GM21529 (cell line): ENCODE measurements at regions not wholly inside any gene's neighbourhood (a gene's known extent, or its start where the extent isn't known, plus 50 kb on each side); places are given as distances from the start of the nearest gene placed in this dataset.
"Not testable (repeated sequence)": the region's sequence is repeated elsewhere in the genome, so short reads cannot be mapped to it uniquely, and the experiment has no call there.

Experiments
- ATAC-seq: cut with Tn5 transposase; IDR thresholded peaks from one replicate; pipeline ENCODE4 v1.9.1; 2021; ENCODE audit not compliant: unreplicated experiment

DNA sequence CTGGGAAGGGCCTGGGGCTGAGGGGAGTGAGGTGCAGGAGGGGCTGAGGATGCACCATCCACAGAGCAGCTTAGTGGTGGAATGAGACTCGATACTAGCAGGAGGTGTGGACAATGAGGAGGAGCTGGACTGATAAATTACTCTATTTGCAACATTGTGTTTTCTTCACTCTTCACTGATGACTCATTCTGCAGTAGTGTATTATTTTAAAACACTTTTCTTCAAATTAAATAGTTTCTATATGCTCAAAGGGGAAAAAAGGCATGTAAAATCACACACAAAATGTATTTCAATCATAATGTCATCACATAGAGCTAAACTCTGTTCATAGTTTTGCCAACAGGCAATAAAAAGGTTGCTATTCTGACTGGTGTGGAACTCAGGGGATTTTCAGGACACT lies 467.0 kb upstream of the CTSO start:
- ATAC-seq, result no peak

DNA sequence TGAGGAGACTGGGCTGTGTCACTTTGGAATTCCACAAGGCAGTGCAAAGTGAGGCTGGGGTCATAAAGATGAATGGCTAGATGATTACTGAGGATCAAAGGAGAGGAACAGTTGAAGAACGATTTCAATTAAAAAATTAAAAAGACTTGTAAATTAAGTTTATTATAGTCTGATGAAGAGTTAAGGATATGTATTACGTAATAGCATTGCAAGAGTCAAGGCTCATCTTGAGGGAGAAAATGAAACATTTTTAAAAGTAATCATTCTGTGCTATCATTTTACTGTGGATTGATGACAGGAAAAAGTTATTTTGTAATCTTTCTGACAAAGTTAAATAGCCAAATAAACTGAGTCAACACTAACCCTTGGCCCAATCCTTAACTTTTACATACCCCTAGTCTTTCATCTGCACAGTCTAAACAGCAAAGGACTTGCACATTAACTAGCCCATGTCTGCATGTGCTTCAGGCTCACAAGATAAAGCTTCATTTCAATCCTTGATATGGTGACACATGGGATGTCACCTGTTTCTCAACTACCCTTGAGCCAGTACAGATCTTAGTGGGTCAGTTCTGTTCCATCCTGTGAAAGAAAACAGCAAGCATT lies 465.5 kb upstream of the CTSO start:
- ATAC-seq, result no peak

DNA sequence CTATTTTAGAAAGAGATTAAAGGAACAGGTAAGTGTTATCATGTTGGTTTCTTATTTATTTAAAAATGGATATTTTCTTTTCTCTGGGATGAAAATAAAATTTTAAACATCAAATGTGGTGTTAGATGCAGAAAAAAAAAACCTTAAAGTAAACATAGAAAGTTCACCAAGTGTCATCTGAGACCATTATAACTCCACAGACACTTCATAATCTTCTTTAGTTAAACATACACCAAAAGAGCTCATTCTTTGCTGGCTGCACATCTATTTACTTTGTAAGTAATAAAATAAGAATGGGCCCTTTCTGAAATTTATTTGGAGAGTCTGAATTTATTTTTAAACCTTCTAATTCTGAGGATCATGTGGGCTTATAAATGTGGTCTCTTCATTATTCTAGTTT lies 460.7 kb upstream of the CTSO start:
- no peak for ATAC-seq

DNA sequence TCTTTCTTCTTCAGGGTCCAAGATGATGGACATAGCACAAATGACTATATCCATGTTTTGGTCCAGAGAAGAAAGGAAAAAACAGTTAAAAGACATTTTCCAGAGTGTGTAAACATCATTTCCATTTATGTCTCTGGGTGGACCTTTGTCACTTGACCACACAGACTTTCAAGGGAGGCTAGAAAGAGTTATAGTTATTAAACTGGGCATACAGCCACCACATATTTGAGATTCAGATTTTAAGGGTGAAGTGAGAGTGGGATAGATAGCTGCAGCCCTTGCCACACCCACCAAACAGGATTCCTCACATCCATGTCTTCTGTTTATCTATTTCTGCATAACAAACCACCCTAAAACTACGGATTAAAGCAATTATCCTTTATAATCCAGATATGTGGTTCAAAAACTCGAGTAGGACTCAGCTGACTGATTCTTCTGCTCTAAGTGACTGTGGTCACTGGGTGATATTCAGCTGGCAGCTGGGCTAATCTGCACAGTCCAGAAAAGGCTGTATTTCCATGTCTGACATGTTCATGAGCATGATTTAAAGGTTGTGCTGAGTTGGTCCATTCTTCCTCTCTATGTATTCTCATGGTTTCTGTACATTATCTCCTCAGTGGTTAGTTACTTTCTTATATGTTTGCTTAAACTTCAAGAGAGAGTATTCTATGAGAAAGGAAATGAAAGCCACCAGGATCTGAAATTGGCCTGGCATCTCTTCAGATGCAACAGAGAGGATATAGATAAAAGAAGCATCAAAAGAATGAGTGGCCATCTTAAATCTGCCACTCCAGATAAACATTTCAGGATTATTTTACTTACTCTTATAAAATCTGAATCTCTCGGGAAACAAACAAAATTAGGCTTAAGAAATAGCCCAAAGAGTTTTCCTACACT lies 459.8 kb upstream of the CTSO start:
- ATAC-seq, result no peak

DNA sequence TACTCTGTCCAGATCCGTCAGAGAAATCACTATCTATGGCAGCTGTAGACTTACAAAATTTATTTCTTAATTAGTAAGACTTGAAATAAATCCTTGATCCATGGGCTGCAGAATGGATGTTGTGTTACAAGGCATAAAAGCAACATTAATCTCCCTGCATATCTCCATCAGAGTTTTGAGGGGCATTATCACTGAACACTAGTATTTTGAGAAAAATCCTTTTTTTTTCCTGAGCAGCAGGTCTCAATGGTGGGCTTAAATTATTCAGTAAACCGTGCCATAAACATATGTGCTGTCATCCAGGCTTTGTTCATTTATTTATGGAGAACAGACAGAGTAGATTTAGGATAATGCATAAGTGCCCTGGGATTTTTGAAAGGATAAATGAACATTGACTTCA lies 457.9 kb upstream of the CTSO start:
- ATAC-seq, result no peak

DNA sequence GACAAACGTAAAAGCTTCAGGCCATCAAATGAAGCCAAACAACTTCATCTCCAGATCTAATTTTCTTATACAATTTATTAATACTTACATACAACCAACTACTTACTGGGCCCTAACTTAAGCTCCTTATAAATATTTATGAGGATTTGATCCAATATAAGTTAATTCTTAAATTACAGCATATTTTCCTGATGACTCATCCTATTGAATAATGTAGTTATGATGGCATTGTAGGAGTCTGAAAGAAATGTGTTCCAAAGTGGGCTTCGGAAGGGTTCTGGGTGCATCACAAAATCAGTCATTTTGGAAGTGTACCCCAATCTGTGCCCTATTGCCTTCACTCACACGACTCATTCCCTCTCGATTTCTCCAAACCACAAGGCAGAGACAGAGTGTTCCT lies 455.1 kb upstream of the CTSO start:
- no peak for ATAC-seq

DNA sequence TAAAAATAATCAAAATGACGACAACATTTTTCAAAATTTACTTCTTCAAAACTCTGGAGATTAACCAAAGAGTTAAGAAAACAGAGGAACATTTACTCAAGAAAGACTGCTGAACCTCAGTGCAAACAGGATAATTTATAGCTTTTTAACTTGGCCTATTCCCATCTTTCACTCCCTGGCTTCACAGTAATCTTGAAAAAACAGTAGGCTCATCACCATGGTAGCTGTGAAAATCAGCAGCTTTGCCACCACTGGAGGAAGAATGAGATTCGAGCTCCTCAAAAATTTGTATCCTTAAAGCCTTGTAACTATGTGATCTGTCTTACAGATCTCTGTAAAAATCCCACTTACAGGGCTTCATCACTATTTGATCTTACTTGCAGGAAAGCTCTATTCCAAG lies 447.7 kb upstream of the CTSO start:
- no peak for ATAC-seq

DNA sequence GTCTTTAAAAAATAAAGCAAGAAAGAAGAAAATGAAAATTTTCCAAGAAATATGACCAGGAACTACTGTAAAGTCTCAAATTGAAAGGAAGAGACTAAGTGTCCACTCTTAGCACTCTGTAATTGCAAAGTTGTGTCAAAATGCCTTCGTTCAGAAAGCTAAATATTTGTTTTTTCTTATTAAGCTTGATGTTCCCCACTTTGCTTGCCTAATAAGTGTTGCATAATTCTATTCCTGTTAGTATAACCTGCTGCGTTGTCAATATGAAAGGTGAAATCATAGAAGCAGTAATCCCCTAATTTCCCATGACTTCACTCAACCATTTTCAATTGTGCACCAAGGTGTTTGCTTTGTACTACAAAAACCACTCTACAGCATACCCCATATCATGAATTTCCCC lies 442.9 kb upstream of the CTSO start:
- ATAC-seq, result no peak

DNA sequence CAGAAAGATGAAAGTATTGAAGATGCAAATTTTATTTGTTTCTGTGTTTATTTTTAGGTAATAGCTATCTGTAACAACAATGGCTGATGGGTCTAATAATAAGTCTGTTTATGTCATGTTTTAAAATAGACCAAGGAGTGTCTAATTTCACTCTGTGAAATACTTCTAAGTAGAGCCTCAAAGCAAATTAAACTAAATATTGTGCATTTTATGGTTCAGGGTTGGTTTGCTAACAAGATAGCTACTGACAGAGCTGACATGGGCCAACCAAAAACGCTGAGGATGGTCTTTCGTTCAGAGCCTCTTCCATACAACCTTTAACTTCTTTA lies 437.6 kb upstream of the CTSO start:
- no peak for ATAC-seq

DNA sequence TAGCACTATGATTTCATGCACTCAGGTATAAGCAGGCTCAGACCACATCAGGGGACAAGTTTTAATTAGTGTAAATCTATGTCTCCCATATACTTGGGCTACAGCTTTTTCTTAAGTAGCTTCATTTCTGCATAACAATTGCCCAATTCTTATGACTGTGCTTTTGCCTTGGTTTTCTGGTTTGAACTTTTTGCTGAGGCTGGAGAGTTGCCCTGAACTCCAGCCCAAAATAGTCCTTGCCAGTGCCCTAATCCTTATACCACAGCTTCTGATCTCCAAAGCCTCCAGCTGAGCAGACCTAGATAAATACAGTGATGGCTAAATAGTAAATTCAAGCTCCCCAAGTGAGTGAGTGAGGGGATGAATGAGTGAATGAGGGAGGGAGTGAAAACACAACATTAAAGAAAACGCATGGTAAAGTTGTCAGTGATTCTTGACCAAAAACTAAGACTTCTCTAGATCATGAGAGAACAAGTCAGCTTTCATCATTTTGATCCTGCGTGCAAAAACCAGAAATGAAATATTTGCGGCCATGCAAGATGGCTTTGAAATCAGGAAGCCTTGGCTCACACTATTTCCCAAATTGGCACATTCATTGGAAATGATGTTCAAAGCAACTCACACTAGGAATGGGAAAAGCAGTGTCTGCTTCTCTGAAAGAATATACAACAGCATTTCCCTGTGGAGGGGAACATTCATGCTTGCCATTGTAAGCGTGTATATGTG lies 437.1 kb upstream of the CTSO start:
- ATAC-seq, result no peak

DNA sequence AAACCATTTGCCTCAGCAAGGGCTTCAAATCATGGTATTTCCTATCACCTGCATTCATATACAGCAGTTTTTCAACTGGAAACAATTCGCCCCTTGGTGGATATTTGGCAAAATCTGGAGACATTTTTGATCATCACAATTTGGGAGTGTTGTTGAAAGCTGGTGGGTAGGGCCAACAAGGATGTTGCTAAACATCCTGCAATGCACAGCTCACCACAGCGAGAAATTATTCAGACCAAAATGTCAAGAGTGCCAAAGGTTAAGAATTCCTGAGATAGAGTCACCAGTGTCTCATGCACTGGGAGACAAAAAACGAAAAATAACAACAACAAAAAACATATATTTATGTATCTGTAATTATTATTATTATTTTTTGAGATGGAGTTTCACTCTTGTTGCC lies 435.2 kb upstream of the CTSO start:
- no peak for ATAC-seq

DNA sequence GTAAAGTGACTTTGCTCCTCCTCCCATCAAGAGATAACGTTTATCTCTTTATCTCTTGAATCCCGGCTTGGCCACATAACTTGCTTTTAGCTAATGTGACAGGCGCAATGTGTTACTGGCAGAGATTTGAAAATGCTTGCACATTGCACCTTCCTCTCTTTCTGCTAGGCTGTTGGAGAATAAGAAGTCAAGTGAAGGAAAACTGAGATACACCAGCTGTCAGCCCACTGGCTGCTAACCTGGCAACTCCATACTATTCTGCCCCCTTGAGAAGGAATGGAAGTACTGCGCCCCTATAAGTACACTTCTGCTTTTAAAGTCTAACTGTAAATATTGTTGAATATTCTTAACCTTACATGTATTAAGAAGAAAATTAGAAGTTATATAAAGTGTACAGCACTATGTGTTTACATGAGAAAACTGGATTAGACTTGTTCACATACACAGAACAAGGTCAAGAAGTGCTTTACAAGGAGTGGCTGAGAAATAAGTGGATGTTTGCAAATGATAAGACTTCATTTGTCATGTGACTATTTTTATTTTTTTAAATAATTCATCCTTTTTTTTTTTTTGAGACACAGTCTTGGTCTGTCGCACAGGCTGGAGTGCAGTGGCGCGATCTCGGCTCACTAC lies 424.5 kb upstream of the CTSO start:
- ATAC-seq, result peak; percentile 57

DNA sequence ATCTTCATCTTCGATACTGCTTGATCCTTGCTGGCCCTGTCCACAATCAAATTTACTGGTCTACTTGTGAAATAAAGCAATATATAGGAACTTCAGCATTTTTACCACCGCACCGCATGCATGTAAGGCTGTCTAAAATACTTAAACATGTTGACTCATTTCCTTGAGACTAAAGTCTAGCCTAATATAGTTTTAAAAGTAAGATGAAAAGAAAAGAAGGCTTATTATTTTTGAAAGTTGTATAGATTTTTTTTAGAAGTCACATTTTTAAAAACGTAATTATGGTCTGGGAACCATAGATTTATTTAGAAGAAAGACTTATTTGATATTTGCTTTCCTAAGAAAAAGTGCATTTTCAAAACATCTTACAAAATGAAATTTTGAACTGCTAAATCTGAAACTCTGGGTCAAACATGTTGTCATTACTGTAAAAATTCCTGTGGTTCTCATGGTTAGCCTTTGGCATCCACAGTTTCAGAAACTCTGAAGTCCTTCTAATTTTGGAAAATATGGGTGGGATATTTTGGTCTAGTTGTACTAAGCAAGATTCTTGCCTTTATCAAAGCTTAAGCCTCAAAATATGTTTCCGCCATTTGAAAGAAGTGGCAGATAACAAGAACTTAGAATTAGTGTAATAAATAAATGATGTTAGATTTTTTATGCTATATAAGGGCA lies 423.5 kb upstream of the CTSO start:
- no peak for ATAC-seq

DNA sequence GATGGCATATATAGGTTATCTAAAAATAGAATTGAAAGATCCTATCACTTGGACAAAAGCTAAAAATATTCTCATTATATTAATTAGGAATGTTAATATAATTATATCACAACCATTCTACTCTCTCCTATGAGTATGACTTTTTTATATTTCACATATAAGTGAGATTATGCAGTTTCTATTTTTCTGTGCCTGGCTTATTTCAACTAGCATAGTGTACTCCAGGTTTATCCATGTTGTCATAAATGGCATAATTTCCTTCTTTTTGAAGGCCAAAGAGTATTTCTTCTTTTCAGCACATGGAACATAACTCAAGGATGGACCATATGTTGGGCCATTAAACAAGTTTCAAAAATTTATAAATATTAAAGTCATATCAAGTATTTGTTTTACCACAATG lies 421.2 kb upstream of the CTSO start:
- no peak for ATAC-seq

DNA sequence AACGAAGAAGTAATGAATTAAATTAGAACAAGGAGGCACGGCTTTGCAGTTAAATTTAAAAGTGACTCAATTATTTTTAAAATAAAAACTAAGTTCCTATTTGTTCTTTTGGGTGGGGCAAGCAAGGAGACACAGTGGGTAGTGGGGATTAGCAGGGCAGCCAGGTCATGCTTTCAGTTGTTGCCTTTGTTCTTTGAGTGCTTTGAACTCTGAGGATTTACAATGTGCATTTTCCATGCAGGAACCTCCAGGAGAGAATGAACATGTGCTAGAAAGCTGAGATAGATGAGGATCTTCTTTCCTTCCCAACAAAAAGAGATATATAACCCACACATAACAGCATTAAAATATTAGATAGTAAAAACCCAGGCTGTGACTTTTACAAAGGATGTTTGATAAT lies 420.4 kb upstream of the CTSO start:
- ATAC-seq, result no peak

DNA sequence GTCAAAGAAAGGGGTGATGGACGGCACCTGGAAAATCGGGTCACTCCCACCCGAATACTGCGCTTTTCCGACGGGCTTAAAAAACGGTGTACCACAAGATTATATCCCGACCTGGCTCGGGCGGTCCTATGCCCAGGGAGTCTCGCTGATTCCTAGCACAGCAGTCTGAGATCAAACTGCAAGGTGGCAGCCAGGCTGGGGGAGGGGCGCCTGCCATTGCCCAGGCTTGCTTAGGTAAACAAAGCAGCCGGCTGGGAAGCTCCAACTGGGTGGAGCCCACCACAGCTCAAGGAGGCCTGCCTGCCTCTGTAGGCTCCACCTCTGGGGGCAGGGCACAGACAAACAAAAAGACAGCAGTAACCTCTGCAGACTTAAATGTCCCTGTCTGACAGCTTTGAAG lies 413.8 kb upstream of the CTSO start:
- ATAC-seq, result not testable (repeated sequence)

DNA sequence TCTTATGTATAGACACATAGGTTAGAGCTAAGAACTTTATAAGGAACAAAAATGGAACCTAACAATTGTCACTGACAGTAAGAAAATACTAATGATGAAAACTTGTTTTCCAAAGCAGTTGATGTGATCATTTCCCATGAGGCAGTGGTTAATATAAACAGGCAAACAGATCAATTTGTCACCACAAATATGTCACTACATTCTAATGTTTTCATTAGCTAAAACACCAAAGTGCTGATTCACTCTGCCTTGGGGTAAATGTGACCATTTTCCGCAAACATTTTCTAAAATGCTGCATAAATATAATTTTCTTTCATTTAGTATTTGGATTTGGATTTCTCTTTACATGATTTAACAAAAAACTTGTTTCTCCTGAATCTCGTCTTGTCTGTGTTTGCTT lies 408.9 kb upstream of the CTSO start:
- ATAC-seq, result no peak

DNA sequence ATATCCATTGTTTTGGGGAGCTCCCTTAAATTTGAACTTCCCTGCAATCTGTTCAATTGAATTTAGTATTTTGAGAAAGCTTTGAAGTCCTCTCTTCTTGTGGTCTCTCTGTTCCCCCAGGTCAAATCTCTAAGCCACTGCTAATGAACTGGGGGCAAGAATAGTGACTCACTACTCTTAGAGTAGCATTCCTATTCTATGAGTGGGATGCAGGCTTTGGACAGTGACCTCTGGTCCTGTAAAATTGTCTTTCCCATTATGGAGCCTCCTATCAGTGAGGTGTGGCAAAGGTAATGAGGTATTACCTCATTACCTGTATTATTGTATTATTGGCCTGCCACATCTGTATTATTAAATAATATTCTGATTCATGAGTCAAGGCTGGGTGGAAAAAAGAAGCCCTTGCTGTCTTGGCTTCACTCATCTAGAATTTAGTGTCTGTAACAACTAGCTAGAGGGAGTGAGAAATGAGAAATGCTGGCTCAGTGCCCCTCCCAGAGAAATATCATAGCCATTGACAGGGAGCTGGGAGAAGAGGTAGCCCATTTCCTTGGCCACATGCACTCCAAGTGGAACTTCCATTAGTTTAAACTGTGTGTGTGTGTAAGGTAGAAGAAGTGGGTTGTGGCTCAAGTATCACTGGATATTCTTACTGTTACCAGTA lies 393.9 kb upstream of the CTSO start:
- ATAC-seq, result no peak

DNA sequence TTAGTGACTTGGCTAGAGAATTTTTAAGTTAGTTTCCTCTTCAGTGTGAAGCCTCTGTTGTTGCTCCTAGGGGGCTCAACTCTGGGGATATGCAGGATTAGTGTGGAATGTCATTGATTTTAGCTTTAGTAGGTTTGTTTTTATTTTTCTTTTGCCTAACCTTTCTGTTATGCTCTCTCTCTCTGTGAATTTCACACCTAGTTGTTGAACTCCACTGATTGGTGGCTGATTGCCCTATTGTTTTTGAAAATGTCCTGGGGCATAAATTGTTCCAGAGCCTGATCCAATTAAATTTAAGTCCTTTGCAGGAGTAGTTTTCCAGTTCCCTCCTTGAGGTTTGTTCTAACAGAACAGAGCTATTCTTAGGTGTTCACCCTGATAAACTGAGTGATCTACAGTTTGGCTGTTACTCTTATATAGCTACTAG lies 393.3 kb upstream of the CTSO start:
- no peak for ATAC-seq

DNA sequence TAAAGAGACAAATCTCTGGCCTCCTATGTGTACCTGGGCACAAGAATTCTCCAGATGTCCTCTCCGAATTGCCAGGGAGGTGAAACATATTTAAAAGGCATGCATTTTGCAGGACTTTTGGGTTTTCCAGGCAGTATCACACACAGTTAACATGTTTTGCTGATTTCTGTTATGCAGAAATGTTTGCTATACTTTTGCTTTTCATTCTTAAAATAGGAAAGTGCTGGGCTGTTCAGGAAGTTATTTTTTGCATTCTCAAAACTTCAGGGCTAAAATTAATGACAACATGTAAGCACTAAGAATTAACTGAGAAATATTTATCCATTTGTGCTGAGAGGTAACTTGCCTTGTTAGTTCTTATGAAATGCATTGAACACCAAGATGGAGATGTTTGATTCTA lies 390.7 kb upstream of the CTSO start:
- ATAC-seq, result no peak

DNA sequence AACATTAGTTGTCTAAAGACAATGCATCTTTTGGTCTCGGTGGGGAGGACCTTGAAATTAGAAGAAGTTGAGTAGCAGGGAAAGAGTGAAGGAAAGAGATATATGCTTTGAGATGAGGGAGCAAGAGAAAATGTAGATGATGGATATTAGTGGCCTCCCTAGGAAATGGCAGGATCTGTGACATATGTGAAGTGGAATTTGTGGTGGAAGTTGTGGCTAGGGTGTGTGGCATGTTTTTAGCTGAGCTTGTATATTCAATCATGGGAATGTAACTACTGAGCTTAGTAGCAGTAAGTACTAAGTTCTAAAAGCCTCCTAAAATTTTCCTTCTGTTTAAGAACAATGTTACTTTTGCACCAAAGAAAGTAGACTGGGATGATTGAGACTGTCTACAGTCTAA lies 382.8 kb upstream of the CTSO start:
- ATAC-seq, result no peak
